ENCODE measurements at regions not wholly inside any gene's neighbourhood (a gene's known extent, or its start where the extent isn't known, plus 50 kb on each side); places are given as distances from the start of the nearest gene placed in this dataset.
A peak's percentile ranks its signal among the peaks of the same experiment; 100 is the strongest.
"Not testable (repeated sequence)": the region's sequence is repeated elsewhere in the genome, so short reads cannot be mapped to it uniquely, and the experiment has no call there.

GRCh38 chr7:130853503-130854279 is 119.7 kb upstream of the KLF14 start:
- H3K27me3 ChIP-seq (replicated peaks; ENCODE audit: control insufficient read depth, insufficient read depth, low read length) = no peaks in the 10 kb centered on the region
- no peaks in the 10 kb centered on the region; the same call in 1 of the 2 replicates for H3K4me1 ChIP-seq
- H3K9me3 Mint-ChIP-seq (ENCODE audit: unreplicated experiment) = peaks cover 24% of the 10 kb centered on the region
- no peaks in the 10 kb centered on the region for H3K27me3 Mint-ChIP-seq (ENCODE audit: insufficient read depth, unreplicated experiment)
- ChIA-PET POLR2A (no interaction called here), CTCF (no interaction called here)
- DNase-seq = peak in 1 of 2 experiments; percentile 9
- H3K9me3 ChIP-seq = peaks cover 20% of the 10 kb centered on the region
- no TSS peak for BruUV-seq (replicated peaks)
- H3K36me3 Mint-ChIP-seq (ENCODE audit: insufficient read depth, unreplicated experiment) = no peaks in the 10 kb centered on the region
- H3K4me3 Mint-ChIP-seq (ENCODE audit: unreplicated experiment) = no peak overlapping the region
- H3K4me1 Mint-ChIP-seq (ENCODE audit: low read depth, unreplicated experiment) = peaks cover 7% of the 10 kb centered on the region
- no peak for TF ChIP-seq CTCF (IDR thresholded peaks at IDR 0.05; ENCODE audit: insufficient read depth in 1 of 2, low read depth in 1 of 2, low read length in 1 of 2, severe bottlenecking in 1 of 2, unreplicated experiment in 1 of 2)
- no peak overlapping the region for H3K27ac Mint-ChIP-seq (ENCODE audit: unreplicated experiment)
- intact Hi-C loops (cut with micrococcal nuclease; ENCODE audit: unreplicated experiment) = no loop called here
- H3K4me3 ChIP-seq (ENCODE audit: low read depth, low read length) = no peak overlapping the region
- H3K36me3 ChIP-seq (ENCODE audit: control insufficient read depth, insufficient read depth, low read length) = no peaks in the 10 kb centered on the region

GRCh38 chr7:130854481-130854880 is 120.5 kb upstream of the KLF14 start:
- Histone ChIP-seq H3K36me3 (ENCODE audit: control insufficient read depth, insufficient read depth, low read length) (no peaks in the 10 kb centered on the region), H3K4me1 (no peaks in the 10 kb centered on the region; the same call in 1 of the 2 replicates), H3K9me3 (peaks cover 26% of the 10 kb centered on the region), H3K27me3 (replicated peaks; ENCODE audit: control insufficient read depth, insufficient read depth, low read length) (no peaks in the 10 kb centered on the region), H3K4me3 (ENCODE audit: low read depth, low read length) (no peak overlapping the region)
- H3K4me3 Mint-ChIP-seq (ENCODE audit: unreplicated experiment) = no peak overlapping the region
- no TSS peak for BruUV-seq (replicated peaks)
- CTCF ChIA-PET = no interaction called here
- no peak for DNase-seq
- TF ChIP-seq CTCF (IDR thresholded peaks at IDR 0.05; ENCODE audit: insufficient read depth in 1 of 2, low read depth in 1 of 2, low read length in 1 of 2, severe bottlenecking in 1 of 2, unreplicated experiment in 1 of 2) = no peak
- H3K9me3 Mint-ChIP-seq (ENCODE audit: unreplicated experiment) = peaks cover 32% of the 10 kb centered on the region
- no peak overlapping the region for H3K27ac Mint-ChIP-seq (ENCODE audit: unreplicated experiment)
- peaks cover 7% of the 10 kb centered on the region for H3K4me1 Mint-ChIP-seq (ENCODE audit: low read depth, unreplicated experiment)
- POLR2A ChIA-PET = no interaction called here
- H3K36me3 Mint-ChIP-seq (ENCODE audit: insufficient read depth, unreplicated experiment) = no peaks in the 10 kb centered on the region
- H3K27me3 Mint-ChIP-seq (ENCODE audit: insufficient read depth, unreplicated experiment) = no peaks in the 10 kb centered on the region
- intact Hi-C loops (cut with micrococcal nuclease; ENCODE audit: unreplicated experiment) = no loop called here

- BruUV-seq (replicated peaks) = no TSS peak
These were observed 122.9 kb upstream of the KLF14 start for GRCh38 chr7:130856866-130857265.

GRCh38 chr7:130860832-130861231 is 126.8 kb upstream of the KLF14 start:
- POLR2A ChIA-PET; intact Hi-C loops (cut with micrococcal nuclease; ENCODE audit: unreplicated experiment): not testable (repeated sequence)

More at GRCh38 chr7:130856866-130857265, 122.9 kb upstream of the KLF14 start:
- POLR2A ChIA-PET = no interaction called here
- Histone ChIP-seq H3K4me1 (no peaks in the 10 kb centered on the region; the same call in 1 of the 2 replicates), H3K36me3 (ENCODE audit: control insufficient read depth, insufficient read depth, low read length) (no peaks in the 10 kb centered on the region), H3K9me3 (peaks cover 35% of the 10 kb centered on the region), H3K27me3 (replicated peaks; ENCODE audit: control insufficient read depth, insufficient read depth, low read length) (no peaks in the 10 kb centered on the region), H3K4me3 (ENCODE audit: low read depth, low read length) (no peak overlapping the region)
- Mint-ChIP-seq H3K4me1 (ENCODE audit: low read depth, unreplicated experiment) (peaks cover 5% of the 10 kb centered on the region), H3K36me3 (ENCODE audit: insufficient read depth, unreplicated experiment) (no peaks in the 10 kb centered on the region), H3K27me3 (ENCODE audit: insufficient read depth, unreplicated experiment) (no peaks in the 10 kb centered on the region), H3K27ac (ENCODE audit: unreplicated experiment) (no peak overlapping the region), H3K9me3 (ENCODE audit: unreplicated experiment) (peaks cover 34% of the 10 kb centered on the region), H3K4me3 (ENCODE audit: unreplicated experiment) (no peak overlapping the region)
- no peak for DNase-seq
- CTCF ChIA-PET = no interaction called here
- intact Hi-C loops (cut with micrococcal nuclease; ENCODE audit: unreplicated experiment) = no loop called here
- TF ChIP-seq CTCF (IDR thresholded peaks at IDR 0.05; ENCODE audit: insufficient read depth in 1 of 2, low read depth in 1 of 2, low read length in 1 of 2, severe bottlenecking in 1 of 2, unreplicated experiment in 1 of 2) = no peak

More at GRCh38 chr7:130860832-130861231, 126.8 kb upstream of the KLF14 start:
- H3K4me3 ChIP-seq (ENCODE audit: low read depth, low read length); DNase-seq; CTCF ChIA-PET; H3K4me1 ChIP-seq; BruUV-seq (replicated peaks); H3K4me1 Mint-ChIP-seq (ENCODE audit: low read depth, unreplicated experiment); H3K36me3 Mint-ChIP-seq (ENCODE audit: insufficient read depth, unreplicated experiment); H3K27ac Mint-ChIP-seq (ENCODE audit: unreplicated experiment); H3K36me3 ChIP-seq (ENCODE audit: control insufficient read depth, insufficient read depth, low read length); H3K27me3 Mint-ChIP-seq (ENCODE audit: insufficient read depth, unreplicated experiment); H3K4me3 Mint-ChIP-seq (ENCODE audit: unreplicated experiment); H3K27me3 ChIP-seq (replicated peaks; ENCODE audit: control insufficient read depth, insufficient read depth, low read length): not testable (repeated sequence)
- peaks cover 34% of the 10 kb centered on the region for H3K9me3 Mint-ChIP-seq (ENCODE audit: unreplicated experiment)
- peaks cover 35% of the 10 kb centered on the region for H3K9me3 ChIP-seq
